Hepatocyte (in vitro differentiated cells): ENCODE measurements at regions not wholly inside any gene's neighbourhood (a gene's known extent, or its start where the extent isn't known, plus 50 kb on each side); places are given as distances from the start of the nearest gene placed in this dataset.

Experiments used
- DNase-seq: peaks from one replicate; pipeline ENCODE4 v3.0.0-alpha.2; 2016; ENCODE audit warnings: low spot score
- H2AFZ ChIP-seq: fragments of 200-600 bp; sonication (generic); 2 replicates; pipeline ENCODE4 v1.6.0; 2016; ENCODE audit warnings: antibody characterized with exemption, mild to moderate bottlenecking
- H3K27ac ChIP-seq: fragments of 200-600 bp; sonication (generic); 2 replicates; pipeline ENCODE4 v1.5.1; 2016; ENCODE audit warnings: mild to moderate bottlenecking
- H3K27me3 ChIP-seq: fragments of 200-600 bp; sonication (generic); 2 replicates; pipeline ENCODE4 v1.6.1; 2016
- H3K36me3 ChIP-seq: fragments of 200-600 bp; sonication (generic); replicated peaks from 2 replicates; pipeline ENCODE4 v1.5.1; 2016; ENCODE audit warnings: low read depth; ENCODE audit not compliant: insufficient read depth
- H3K4me1 ChIP-seq: fragments of 200-600 bp; sonication (generic); 2 replicates; pipeline ENCODE4 v1.5.1; 2016; ENCODE audit warnings: mild to moderate bottlenecking, moderate library complexity; ENCODE audit not compliant: insufficient read depth
- H3K4me2 ChIP-seq: fragments of 200-600 bp; sonication (generic); 2 replicates; pipeline ENCODE4 v1.6.0; 2016
- H3K4me3 ChIP-seq: fragments of 200-600 bp; sonication (generic); 2 replicates; pipeline ENCODE4 v1.5.1; 2016; ENCODE audit warnings: mild to moderate bottlenecking
- H3K79me2 ChIP-seq: fragments of 200-600 bp; sonication (generic); 2 replicates; pipeline ENCODE4 v1.6.0; 2017; ENCODE audit warnings: mild to moderate bottlenecking
- H3K9me2 ChIP-seq: fragments of 200-600 bp; sonication (generic); replicated peaks from 2 replicates; pipeline ENCODE4 v1.6.0; 2017; ENCODE audit warnings: mild to moderate bottlenecking; ENCODE audit not compliant: insufficient read depth
- H3K9me3 ChIP-seq: fragments of 200-600 bp; sonication (generic); 2 replicates; pipeline ENCODE4 v1.5.1; 2016; ENCODE audit warnings: low read depth, mild to moderate bottlenecking
- H4K20me1 ChIP-seq: fragments of 200-600 bp; sonication (generic); 2 replicates; pipeline ENCODE4 v1.6.0; 2016; ENCODE audit warnings: mild to moderate bottlenecking; ENCODE audit not compliant: insufficient read depth, poor library complexity, severe bottlenecking
- EZH2 ChIP-seq: fragments of 200-600 bp; sonication (generic); IDR thresholded peaks from 2 replicates; pipeline ENCODE4 v1.6.1; 2016; ENCODE audit warnings: antibody characterized with exemption, mild to moderate bottlenecking, borderline replicate concordance
- EZH2phosphoT487 ChIP-seq: fragments of 200-600 bp; sonication (generic); IDR thresholded peaks from one replicate; pipeline ENCODE4 v1.6.1; 2018; ENCODE audit warnings: antibody characterized with exemption, mild to moderate bottlenecking, low read depth, moderate library complexity; ENCODE audit not compliant: unreplicated experiment, severe bottlenecking
- WGBS: methylation state at CpG from one replicate; pipeline ENCODE4 v1.1.6; 2016; ENCODE audit warnings: low lambda C conversion rate; ENCODE audit errors: missing lambda C conversion rate; 5-methylcytosine and 5-hydroxymethylcytosine counted together
- TF ChIP-seq, protein P1 (sequence below): fragments of 200-600 bp; sonication (generic); IDR thresholded peaks from 2 replicates; pipeline ENCODE4 v1.5.1; 2016; ENCODE audit warnings: antibody characterized with exemption, mild to moderate bottlenecking; ENCODE audit not compliant: poor library complexity

DNA sequence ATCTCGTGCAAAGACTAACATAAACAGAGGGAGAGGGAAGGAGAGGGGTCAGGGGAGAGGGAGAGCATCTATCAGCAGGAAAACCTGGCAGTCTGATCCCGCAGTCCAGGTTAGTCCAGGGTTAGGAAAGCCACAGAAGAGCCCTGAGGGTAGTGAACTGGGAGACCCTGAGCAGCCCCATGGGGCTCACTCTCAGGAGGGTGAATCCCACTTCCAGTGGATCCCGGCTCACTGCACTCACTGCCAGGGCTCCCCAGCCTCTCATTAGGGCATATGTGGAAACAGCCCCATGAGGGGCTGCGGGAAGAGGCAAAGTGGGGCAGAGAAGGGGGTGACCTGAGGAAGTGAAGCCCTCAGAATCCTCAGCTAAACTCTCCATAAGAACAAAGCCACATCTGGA is 329.9 kb downstream of the UBE3D start:
- Histone ChIP-seq H3K4me3 (no peak overlapping the region), H3K9me2 (no peaks in the 10 kb centered on the region), H3K27ac (no peak overlapping the region), H2AFZ (no peak overlapping the region), H3K4me1 (no peaks in the 10 kb centered on the region), H4K20me1 (no peaks in the 10 kb centered on the region), H3K9me3 (no peaks in the 10 kb centered on the region), H3K36me3 (no peaks in the 10 kb centered on the region), H3K79me2 (no peaks in the 10 kb centered on the region), H3K4me2 (no peak overlapping the region), H3K27me3 (no peaks in the 10 kb centered on the region)
- WGBS: 78% methylated on average over 4 of the region's 4 CpGs
- no peak for DNase-seq
- TF ChIP-seq, protein P1, sequence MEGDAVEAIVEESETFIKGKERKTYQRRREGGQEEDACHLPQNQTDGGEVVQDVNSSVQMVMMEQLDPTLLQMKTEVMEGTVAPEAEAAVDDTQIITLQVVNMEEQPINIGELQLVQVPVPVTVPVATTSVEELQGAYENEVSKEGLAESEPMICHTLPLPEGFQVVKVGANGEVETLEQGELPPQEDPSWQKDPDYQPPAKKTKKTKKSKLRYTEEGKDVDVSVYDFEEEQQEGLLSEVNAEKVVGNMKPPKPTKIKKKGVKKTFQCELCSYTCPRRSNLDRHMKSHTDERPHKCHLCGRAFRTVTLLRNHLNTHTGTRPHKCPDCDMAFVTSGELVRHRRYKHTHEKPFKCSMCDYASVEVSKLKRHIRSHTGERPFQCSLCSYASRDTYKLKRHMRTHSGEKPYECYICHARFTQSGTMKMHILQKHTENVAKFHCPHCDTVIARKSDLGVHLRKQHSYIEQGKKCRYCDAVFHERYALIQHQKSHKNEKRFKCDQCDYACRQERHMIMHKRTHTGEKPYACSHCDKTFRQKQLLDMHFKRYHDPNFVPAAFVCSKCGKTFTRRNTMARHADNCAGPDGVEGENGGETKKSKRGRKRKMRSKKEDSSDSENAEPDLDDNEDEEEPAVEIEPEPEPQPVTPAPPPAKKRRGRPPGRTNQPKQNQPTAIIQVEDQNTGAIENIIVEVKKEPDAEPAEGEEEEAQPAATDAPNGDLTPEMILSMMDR: no peak
- no peak for TF ChIP-seq EZH2phosphoT487
- TF ChIP-seq EZH2: no peak

DNA sequence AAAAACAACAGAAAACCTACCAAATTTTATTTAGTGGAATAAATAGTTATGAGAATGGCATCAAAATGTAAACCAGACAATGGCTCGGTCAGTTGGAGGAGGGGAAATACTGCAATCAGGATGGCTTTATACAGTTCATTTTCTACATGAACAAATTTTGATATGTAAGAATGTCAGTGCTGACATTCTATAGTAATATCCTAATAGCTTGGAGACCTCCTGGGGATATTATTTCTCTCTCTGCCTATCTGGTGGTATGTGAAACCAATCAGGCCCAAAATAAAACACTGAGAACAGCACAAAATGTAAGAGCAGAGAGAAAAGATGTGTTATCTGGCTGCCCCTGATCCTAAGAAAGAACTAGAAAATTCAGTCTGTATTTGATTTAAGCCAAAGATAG is 327.7 kb downstream of the UBE3D start:
- no peak for DNase-seq
- no peaks in the 10 kb centered on the region for H3K4me1 ChIP-seq
- H3K36me3 ChIP-seq: no peaks in the 10 kb centered on the region
- WGBS: 92% methylated on average over 1 of the region's 1 CpG
- no peaks in the 10 kb centered on the region for H3K9me3 ChIP-seq
- no peak overlapping the region for H3K4me3 ChIP-seq
- H3K9me2 ChIP-seq: no peaks in the 10 kb centered on the region
- no peak overlapping the region for H2AFZ ChIP-seq
- H3K27me3 ChIP-seq: no peaks in the 10 kb centered on the region
- H3K4me2 ChIP-seq: no peak overlapping the region
- no peak overlapping the region for H3K27ac ChIP-seq
- no peaks in the 10 kb centered on the region for H4K20me1 ChIP-seq
- TF ChIP-seq EZH2 (no peak), EZH2phosphoT487 (no peak)
- TF ChIP-seq, protein P1: no peak
- no peaks in the 10 kb centered on the region for H3K79me2 ChIP-seq

GRCh38 chr6:82738773-82739172 is 326.9 kb downstream of the UBE3D start:
- no peaks in the 10 kb centered on the region for H3K4me1 ChIP-seq
- WGBS: 16% methylated on average over 1 of the region's 1 CpG

More at GRCh38 chr6:82738773-82739172, 326.9 kb downstream of the UBE3D start:
- Histone ChIP-seq H3K4me3 (no peak overlapping the region), H3K79me2 (no peaks in the 10 kb centered on the region), H4K20me1 (no peaks in the 10 kb centered on the region), H3K4me2 (no peak overlapping the region), H3K27me3 (no peaks in the 10 kb centered on the region), H3K9me2 (no peaks in the 10 kb centered on the region), H3K9me3 (no peaks in the 10 kb centered on the region), H3K36me3 (no peaks in the 10 kb centered on the region), H3K27ac (no peak overlapping the region), H2AFZ (peak overlapping the region; percentile 14)
- DNase-seq: no peak
- TF ChIP-seq, protein P1: no peak
- TF ChIP-seq EZH2: no peak
- no peak for TF ChIP-seq EZH2phosphoT487
